Gastroesophageal sphincter (tissue), 3 donors: ENCODE measurements at regions not wholly inside any gene's neighbourhood (a gene's known extent, or its start where the extent isn't known, plus 50 kb on each side); places are given as distances from the start of the nearest gene placed in this dataset.

Experiments
- POLR2A ChIP-seq, 2 donors: fragments of 450-650 bp; IDR thresholded peaks; one replicate each; pipeline ENCODE4 v1.6.1; 2017; ENCODE audit warnings: antibody characterized with exemption in 2 of 2, mild to moderate bottlenecking in 2 of 2, moderate library complexity in 1 of 2
- POLR2AphosphoS5 ChIP-seq: sonication (generic); formaldehyde crosslinking; IDR thresholded peaks from one replicate; pipeline ENCODE4 v1.6.1; 2017; ENCODE audit warnings: antibody characterized with exemption
- TF ChIP-seq, protein P1 (sequence below), 4 experiments: fragments of 200-600 bp in 2 of 4; fragments of 450-650 bp in 2 of 4; sonication (generic) in 1 of 4; IDR thresholded peaks; one replicate each; pipeline ENCODE4 v1.5.1; 2017 to 2019; ENCODE audit warnings: antibody characterized with exemption in 4 of 4, mild to moderate bottlenecking in 2 of 4, moderate library complexity in 2 of 4

DNA sequence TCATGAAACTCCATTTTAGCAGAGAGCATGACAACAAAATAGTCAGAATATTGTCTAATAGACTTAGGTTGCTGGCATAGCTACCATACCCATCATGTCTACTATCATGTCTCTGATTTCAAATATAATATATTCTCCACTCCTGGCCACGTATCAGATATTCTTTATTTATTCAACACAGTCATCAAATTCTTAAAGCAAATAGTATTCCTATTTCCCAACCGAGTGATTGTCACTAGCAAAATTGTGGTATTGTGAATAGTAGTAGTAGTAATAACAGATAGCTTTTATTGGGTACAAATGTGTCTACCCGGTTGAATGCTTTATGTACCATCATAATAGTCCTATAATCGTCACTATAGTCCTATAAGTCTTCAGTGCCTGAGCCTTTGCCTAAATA lies 918.6 kb downstream of the KCNMA1 start:
- TF ChIP-seq, protein P1, sequence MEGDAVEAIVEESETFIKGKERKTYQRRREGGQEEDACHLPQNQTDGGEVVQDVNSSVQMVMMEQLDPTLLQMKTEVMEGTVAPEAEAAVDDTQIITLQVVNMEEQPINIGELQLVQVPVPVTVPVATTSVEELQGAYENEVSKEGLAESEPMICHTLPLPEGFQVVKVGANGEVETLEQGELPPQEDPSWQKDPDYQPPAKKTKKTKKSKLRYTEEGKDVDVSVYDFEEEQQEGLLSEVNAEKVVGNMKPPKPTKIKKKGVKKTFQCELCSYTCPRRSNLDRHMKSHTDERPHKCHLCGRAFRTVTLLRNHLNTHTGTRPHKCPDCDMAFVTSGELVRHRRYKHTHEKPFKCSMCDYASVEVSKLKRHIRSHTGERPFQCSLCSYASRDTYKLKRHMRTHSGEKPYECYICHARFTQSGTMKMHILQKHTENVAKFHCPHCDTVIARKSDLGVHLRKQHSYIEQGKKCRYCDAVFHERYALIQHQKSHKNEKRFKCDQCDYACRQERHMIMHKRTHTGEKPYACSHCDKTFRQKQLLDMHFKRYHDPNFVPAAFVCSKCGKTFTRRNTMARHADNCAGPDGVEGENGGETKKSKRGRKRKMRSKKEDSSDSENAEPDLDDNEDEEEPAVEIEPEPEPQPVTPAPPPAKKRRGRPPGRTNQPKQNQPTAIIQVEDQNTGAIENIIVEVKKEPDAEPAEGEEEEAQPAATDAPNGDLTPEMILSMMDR (IDR thresholded peaks at IDR 0.05), result no peak
- no peak for TF ChIP-seq POLR2AphosphoS5
- TF ChIP-seq POLR2A (IDR thresholded peaks at IDR 0.05), result no peak
